Endothelial cell (in vitro differentiated cells): ENCODE measurements at regions not wholly inside any gene's neighbourhood (a gene's known extent, or its start where the extent isn't known, plus 50 kb on each side); places are given as distances from the start of the nearest gene placed in this dataset.
A peak's percentile ranks its signal among the peaks of the same experiment; 100 is the strongest.

Experiments
- DNase-seq: peaks from one replicate; pipeline ENCODE4 v3.0.0; 2021; ENCODE audit warnings: low spot score
- H3K27ac Mint-ChIP-seq: one replicate; pipeline ENCODE4 v1.8.0; 2021; ENCODE audit warnings: mixed read lengths, inconsistent platforms; ENCODE audit not compliant: unreplicated experiment
- H3K27me3 Mint-ChIP-seq: one replicate; pipeline ENCODE4 v1.8.0; 2021; ENCODE audit warnings: mild to moderate bottlenecking, moderate library complexity, mixed read lengths, inconsistent platforms; ENCODE audit not compliant: unreplicated experiment
- H3K36me3 Mint-ChIP-seq: one replicate; pipeline ENCODE4 v1.8.0; 2021; ENCODE audit warnings: mild to moderate bottlenecking, low read depth, mixed read lengths, inconsistent platforms; ENCODE audit not compliant: unreplicated experiment
- H3K4me1 Mint-ChIP-seq: one replicate; pipeline ENCODE4 v1.8.0; 2021; ENCODE audit warnings: mild to moderate bottlenecking, mixed read lengths, inconsistent platforms; ENCODE audit not compliant: unreplicated experiment
- H3K4me3 Mint-ChIP-seq: one replicate; pipeline ENCODE4 v1.8.0; 2021; ENCODE audit warnings: mild to moderate bottlenecking, mixed read lengths, inconsistent platforms; ENCODE audit not compliant: unreplicated experiment
- H3K9me3 Mint-ChIP-seq: one replicate; pipeline ENCODE4 v1.8.0; 2021; ENCODE audit warnings: mixed read lengths, inconsistent platforms; ENCODE audit not compliant: unreplicated experiment
- TF ChIP-seq, protein P1 (sequence below): fragments of 200-600 bp; sonication (generic); IDR thresholded peaks from one replicate; pipeline ENCODE4 v1.5.0; 2021; ENCODE audit warnings: antibody characterized with exemption; ENCODE audit not compliant: unreplicated experiment

DNA sequence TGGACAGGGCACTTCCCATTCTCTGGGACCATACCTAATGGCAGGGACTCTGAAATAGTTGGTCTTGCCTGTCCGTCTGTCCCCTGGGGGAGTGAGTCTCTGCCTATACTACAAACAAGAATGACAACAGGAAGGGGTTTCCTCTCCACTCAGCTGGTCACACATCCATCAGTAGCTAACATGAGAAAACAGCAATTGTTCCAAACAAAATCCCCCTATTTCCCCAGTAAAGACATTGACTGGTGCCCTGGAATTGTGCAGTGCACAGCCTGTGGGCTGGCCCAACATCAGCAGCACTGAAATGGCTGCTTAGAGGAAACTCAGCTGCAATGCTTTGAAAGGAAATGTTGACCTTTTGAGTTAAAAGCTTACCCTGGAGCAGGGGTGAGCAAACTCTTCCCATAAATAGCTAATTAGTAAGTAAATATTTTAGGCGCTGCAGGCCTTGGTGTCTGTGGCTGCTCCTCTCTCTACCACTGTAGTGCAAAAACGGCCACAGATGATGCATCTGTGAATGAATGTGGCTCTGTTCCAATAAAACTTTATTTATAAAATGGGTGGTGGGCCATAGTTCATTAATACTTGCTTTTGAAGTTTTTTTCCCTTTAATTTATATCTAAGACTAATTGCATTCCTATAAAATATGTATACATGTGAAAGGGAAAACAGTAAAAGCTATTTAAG lies 174.3 kb downstream of the KLF13 start:
- H3K4me1 Mint-ChIP-seq, result peaks cover 11% of the 10 kb centered on the region
- H3K9me3 Mint-ChIP-seq, result no peaks in the 10 kb centered on the region
- H3K27ac Mint-ChIP-seq, result peak overlapping the region; percentile 55
- no peak overlapping the region for H3K4me3 Mint-ChIP-seq
- H3K27me3 Mint-ChIP-seq, result peaks cover 3% of the 10 kb centered on the region
- DNase-seq, result no peak
- TF ChIP-seq, protein P1, sequence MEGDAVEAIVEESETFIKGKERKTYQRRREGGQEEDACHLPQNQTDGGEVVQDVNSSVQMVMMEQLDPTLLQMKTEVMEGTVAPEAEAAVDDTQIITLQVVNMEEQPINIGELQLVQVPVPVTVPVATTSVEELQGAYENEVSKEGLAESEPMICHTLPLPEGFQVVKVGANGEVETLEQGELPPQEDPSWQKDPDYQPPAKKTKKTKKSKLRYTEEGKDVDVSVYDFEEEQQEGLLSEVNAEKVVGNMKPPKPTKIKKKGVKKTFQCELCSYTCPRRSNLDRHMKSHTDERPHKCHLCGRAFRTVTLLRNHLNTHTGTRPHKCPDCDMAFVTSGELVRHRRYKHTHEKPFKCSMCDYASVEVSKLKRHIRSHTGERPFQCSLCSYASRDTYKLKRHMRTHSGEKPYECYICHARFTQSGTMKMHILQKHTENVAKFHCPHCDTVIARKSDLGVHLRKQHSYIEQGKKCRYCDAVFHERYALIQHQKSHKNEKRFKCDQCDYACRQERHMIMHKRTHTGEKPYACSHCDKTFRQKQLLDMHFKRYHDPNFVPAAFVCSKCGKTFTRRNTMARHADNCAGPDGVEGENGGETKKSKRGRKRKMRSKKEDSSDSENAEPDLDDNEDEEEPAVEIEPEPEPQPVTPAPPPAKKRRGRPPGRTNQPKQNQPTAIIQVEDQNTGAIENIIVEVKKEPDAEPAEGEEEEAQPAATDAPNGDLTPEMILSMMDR, result no peak
- H3K36me3 Mint-ChIP-seq, result no peaks in the 10 kb centered on the region

DNA sequence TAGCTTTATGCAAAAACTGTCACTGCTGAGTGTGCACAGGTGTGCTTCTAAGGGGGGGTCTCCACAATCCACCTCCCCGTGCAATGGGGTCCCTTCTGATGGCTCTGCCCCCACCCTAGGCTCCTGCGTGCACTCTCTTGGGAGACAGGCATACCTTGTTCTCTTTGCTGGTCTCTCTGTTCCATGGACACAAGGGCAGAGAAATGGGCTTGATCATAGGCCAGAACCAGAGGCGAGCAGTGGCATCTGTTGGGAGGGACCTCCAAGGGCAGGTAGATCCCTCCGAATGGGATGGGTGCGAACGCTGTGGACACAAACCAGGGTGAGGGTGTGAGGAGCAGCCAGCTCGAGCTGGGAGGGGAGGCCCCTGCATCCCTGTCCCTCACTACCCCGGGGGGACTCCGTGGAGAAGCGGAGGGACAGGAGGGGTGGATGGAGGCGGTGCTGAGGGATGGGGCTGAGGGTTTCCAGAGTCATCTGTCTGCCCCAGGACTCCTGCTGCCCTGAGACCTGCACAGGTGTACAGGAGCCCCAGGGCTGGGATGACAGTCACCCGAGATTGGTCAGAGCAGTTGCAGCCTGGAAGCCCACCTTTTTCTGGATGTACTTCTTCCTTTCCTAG lies 175.0 kb downstream of the KLF13 start:
- H3K4me1 Mint-ChIP-seq, result peaks cover 11% of the 10 kb centered on the region
- no peaks in the 10 kb centered on the region for H3K9me3 Mint-ChIP-seq
- TF ChIP-seq, protein P1, result no peak
- peaks cover 3% of the 10 kb centered on the region for H3K27me3 Mint-ChIP-seq
- H3K27ac Mint-ChIP-seq, result no peak overlapping the region
- no peaks in the 10 kb centered on the region for H3K36me3 Mint-ChIP-seq
- no peak for DNase-seq
- H3K4me3 Mint-ChIP-seq, result no peak overlapping the region

DNA sequence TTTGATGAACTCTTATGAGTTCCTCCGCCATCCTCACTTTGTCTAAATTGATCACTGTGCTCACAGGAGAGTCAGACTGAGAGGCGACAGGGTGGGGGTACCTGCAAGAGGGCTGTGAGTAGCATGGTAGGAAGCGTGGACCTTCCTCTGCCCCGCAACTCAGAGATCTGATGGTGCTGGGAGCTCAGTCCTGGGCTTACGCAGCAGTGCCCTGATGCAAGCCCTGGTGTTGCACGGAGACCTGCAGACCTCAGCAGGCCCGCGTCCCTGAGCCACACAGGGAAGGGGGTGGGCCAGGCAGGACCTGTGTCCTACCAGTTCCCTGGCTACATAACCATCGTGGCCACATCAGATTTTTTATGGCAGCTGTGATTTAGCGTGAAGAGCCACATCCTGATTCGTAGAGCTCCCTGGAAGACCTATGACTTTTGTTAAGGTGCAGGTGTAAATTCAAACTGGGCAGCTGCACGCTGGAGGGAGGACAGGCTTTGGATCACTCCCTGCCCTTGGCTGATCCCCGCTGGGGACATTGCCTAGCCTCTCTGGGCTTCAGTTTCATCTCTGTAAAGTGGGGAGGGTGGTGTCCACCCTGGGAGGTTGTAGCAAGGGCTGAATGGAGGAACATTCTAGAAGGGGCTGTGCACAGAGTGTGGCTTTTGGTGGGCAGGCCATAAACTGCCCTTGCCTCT lies 176.1 kb downstream of the KLF13 start:
- Mint-ChIP-seq H3K27me3 (peaks cover 3% of the 10 kb centered on the region), H3K36me3 (no peaks in the 10 kb centered on the region), H3K4me3 (no peak overlapping the region), H3K4me1 (peaks cover 11% of the 10 kb centered on the region), H3K9me3 (no peaks in the 10 kb centered on the region), H3K27ac (no peak overlapping the region)
- DNase-seq, result no peak
- TF ChIP-seq, protein P1, result no peak

DNA sequence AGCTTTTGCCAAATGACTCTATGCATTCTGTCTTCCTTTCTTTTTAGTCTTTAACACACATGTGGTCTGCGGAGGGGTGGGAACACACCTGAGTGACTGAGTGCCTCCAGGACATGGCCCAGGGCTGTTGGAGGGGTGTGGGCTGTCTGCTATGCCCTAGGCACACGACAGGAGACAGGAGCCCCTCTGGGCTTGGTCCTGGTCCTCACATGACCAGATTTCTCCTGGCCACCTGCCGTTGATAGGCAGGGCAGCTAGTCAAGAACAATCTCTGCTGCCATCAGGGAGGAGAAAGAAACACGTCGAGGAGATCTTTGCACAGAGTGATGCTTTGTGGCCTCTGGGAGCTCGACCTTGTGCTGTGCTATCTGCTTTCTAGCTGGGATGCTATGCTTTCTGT lies 176.6 kb downstream of the KLF13 start:
- DNase-seq, result no peak
- peaks cover 3% of the 10 kb centered on the region for H3K27me3 Mint-ChIP-seq
- H3K27ac Mint-ChIP-seq, result no peak overlapping the region

More for the DNA sequence above, 176.6 kb downstream of the KLF13 start:
- Mint-ChIP-seq H3K36me3 (no peaks in the 10 kb centered on the region), H3K4me1 (peaks cover 11% of the 10 kb centered on the region), H3K4me3 (no peak overlapping the region), H3K9me3 (no peaks in the 10 kb centered on the region)
- TF ChIP-seq, protein P1, result no peak
